Esophagus (tissue), 2 donors: ENCODE measurements at regions not wholly inside any gene's neighbourhood (a gene's known extent, or its start where the extent isn't known, plus 50 kb on each side); places are given as distances from the start of the nearest gene placed in this dataset.

Source experiments
- H3K27ac ChIP-seq, 2 donors: one replicate each; pipeline ENCODE4 v1.5.1; 2013; ENCODE audit warnings: low read depth in 2 of 2, mild to moderate bottlenecking in 2 of 2, inconsistent platforms in 1 of 2, low read length in 1 of 2, moderate library complexity in 1 of 2
- H3K27me3 ChIP-seq, 2 donors: one replicate each; pipeline ENCODE4 v1.6.1; 2013; ENCODE audit warnings: low read length in 2 of 2, control low read depth in 1 of 2, mild to moderate bottlenecking in 1 of 2; ENCODE audit not compliant: insufficient read depth in 2 of 2, control insufficient read depth in 1 of 2
- H3K36me3 ChIP-seq, 2 donors: one replicate each; pipeline ENCODE4 v1.6.1; 2013; ENCODE audit warnings: low read length in 1 of 2; ENCODE audit not compliant: control insufficient read depth in 2 of 2, insufficient read depth in 2 of 2
- H3K4me1 ChIP-seq, 2 donors: one replicate each; pipeline ENCODE4 v1.6.1; 2013; ENCODE audit warnings: low read length in 1 of 2; ENCODE audit not compliant: control insufficient read depth in 2 of 2, insufficient read depth in 2 of 2
- H3K4me3 ChIP-seq, 2 donors: one replicate each; pipeline ENCODE4 v1.5.1; 2013; ENCODE audit warnings: low read length in 2 of 2, mild to moderate bottlenecking in 2 of 2, low read depth in 1 of 2, moderate library complexity in 1 of 2
- H3K9me3 ChIP-seq, 2 donors: one replicate each; pipeline ENCODE4 v1.6.1; 2013; ENCODE audit warnings: mild to moderate bottlenecking in 2 of 2, low read depth in 1 of 2, low read length in 1 of 2, moderate library complexity in 1 of 2; ENCODE audit not compliant: control insufficient read depth in 2 of 2, insufficient read depth in 1 of 2
- WGBS, 2 donors: extraction: QIAGEN DNeasy Blood & Tissue Kit; methylation state at CpG; one replicate each; pipeline ENCODE4 v1.1.7; 2013; 5-methylcytosine and 5-hydroxymethylcytosine counted together
- donor health status: healthy with polysubstance abuse.
- donor health status: Bipolar disorder and iron deficiency.

DNA sequence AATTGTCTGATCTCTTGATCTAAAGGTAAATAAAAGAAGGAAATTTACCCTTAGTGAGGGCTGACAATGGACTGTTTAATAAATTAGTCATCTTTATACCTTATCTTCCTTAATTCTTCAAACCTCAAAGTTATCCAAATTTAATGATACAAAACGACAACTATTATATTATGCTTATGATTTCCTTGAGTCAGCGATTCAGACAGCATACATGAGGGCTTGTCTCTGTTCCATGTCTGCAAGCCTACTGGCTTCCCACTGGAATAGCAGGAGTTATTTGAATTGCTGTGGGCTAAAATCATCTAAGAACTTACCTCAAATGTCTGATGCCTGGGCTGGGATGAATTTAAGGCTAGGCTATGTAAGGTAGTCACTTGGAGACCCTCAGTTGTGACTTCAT is 197.2 kb upstream of the MDGA2 start:
- H3K4me1 ChIP-seq = no peaks in the 10 kb centered on the region
- no peaks in the 10 kb centered on the region for H3K9me3 ChIP-seq
- 73 to 80% methylated on average over 2 of the region's 2 CpGs for WGBS, 2 donors
- H3K27ac ChIP-seq = no peak overlapping the region
- H3K4me3 ChIP-seq = no peak overlapping the region
- H3K27me3 ChIP-seq = no peaks in the 10 kb centered on the region
- H3K36me3 ChIP-seq = no peaks in the 10 kb centered on the region

DNA sequence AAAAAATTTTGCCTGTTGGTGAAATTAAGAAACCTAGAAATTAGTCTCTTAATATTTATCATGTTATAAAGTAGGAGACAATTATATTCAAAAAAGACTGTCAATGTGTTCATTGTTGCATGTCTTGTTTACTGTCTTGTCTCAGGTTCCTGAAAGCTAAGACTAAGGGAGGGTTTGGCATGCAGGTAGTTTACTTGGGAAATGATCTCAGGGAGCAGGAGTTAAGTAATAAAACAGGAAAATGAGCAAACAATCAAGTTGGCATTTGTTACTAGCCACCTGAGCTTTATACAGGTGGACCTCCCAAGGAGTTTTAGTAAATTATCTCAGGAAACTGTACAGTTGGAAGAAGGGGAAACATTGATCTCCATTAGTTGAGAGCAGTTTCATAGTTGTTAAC is 188.0 kb upstream of the MDGA2 start:
- Histone ChIP-seq H3K36me3 (no peaks in the 10 kb centered on the region), H3K4me1 (no peaks in the 10 kb centered on the region), H3K9me3 (no peaks in the 10 kb centered on the region), H3K4me3 (no peak overlapping the region), H3K27ac (no peak overlapping the region), H3K27me3 (no peaks in the 10 kb centered on the region)

DNA sequence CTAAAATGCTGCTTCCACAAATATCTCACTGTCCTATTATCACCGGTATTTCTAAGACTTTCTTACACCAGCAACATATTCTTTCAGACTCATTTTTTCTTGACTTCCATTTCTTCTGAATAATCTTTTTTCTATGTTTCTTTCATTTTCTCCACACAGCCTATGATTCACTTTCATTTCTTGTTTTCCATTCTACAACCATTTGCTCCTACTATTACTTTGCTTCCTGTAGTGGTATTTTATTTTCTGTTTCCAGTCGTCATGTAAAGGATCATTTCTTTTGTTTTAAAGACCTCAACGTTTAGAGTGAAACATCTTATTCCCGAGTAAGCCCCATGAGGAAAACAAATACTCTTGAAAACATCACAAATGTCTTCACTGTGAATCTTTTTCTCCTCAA is 182.2 kb upstream of the MDGA2 start:
- Histone ChIP-seq H3K27ac (no peak overlapping the region), H3K4me1 (no peaks in the 10 kb centered on the region), H3K36me3 (no peaks in the 10 kb centered on the region), H3K27me3 (no peaks in the 10 kb centered on the region), H3K9me3 (peaks cover 0 to 2% of the 10 kb centered on the region in 2 donors), H3K4me3 (no peak overlapping the region)
- 68 to 70% methylated on average over 4 of the region's 4 CpGs for WGBS, 2 donors

DNA sequence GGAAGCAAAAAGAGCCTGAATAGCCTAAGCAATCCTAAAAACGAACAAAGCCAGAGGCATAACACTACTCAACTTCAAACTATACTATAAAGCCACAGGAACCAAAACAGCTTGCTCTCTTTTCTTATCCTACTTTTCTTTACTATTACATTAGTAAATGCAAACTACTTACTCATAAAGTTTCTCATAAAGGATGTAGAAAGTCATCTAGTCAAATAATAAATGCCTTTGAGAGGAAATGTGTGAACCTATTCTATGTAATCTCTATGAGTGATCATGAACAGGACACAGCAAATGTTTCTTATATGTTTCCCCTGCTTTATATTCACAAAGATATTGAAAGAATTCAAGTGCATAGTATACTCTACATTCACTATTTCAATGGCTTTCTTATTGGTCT is 176.9 kb upstream of the MDGA2 start:
- Histone ChIP-seq H3K36me3 (no peaks in the 10 kb centered on the region), H3K9me3 (no peaks in the 10 kb centered on the region), H3K4me1 (no peaks in the 10 kb centered on the region), H3K27me3 (no peaks in the 10 kb centered on the region), H3K4me3 (no peak overlapping the region), H3K27ac (no peak overlapping the region)
- WGBS, 2 donors = 5 to 33% methylated on average over 1 of the region's 1 CpG

DNA sequence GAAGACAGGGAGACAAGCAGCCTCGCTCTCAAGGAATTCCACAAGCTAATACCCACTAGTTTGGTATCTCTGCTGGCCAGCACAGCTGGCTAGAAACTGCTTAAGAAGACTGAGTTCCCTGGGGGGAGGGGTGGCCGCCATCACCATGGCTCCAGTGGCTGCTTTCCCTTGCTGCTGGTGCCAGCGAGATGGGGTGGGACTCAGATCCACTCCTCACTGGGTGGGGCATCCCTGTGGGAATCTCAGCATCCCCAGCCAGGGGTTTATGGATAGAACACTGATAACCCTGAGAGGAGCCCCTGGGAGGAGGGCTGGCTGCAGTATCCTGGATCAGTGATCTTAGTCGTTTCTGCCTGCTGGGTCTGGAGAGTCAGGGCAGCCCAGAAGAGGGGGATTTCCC is 170.6 kb upstream of the MDGA2 start:
- H3K9me3 ChIP-seq = peaks cover 0 to 3% of the 10 kb centered on the region in 2 donors
- H3K4me1 ChIP-seq = no peaks in the 10 kb centered on the region
- H3K27me3 ChIP-seq = no peaks in the 10 kb centered on the region
- 60 to 63% methylated on average over 4 of the region's 4 CpGs for WGBS, 2 donors
- no peak overlapping the region for H3K27ac ChIP-seq
- H3K36me3 ChIP-seq = no peaks in the 10 kb centered on the region
- no peak overlapping the region for H3K4me3 ChIP-seq

DNA sequence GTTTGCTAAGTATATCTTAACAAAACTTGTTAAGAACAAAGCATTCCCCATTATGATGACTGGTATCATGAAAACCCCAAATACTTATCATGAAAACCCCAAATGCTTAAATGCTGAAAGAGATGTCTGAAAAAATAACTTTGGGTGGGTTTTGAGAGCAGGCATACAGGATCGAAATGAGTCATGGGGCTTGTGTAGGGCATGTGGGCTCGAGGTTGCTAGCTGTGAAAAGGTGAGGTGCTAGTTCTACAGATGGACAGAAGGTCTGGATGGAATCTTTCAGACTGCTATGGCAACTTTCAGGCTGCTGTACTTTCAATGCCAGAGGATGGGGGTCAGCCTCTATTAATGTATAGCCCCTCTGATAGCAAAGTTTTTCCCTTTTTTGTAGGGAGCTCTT is 167.8 kb upstream of the MDGA2 start:
- Histone ChIP-seq H3K27ac (no peak overlapping the region), H3K9me3 (peaks cover 0 to 3% of the 10 kb centered on the region in 2 donors), H3K36me3 (no peaks in the 10 kb centered on the region), H3K4me3 (no peak overlapping the region), H3K4me1 (no peaks in the 10 kb centered on the region), H3K27me3 (no peaks in the 10 kb centered on the region)
- 61 to 82% methylated on average over 2 of the region's 2 CpGs for WGBS, 2 donors

DNA sequence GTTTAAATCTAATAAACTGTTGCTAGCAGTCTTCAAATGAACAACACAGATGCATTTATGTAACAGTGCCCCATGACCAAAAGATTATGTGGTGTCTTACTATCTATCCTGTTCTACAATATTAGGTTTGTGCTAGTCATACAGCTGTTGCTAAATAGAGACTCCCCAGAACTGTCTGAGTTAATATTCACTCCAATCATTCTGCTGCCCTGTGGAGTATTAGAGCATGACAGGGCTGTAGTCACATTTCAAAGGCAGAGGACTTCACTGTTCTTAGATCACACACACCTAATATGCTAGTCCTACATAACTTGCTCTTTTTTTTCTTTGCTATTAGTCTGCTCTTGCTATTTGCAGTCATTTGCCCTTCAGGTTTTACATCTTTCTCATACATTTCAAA is 157.6 kb upstream of the MDGA2 start:
- Histone ChIP-seq H3K27ac (no peak overlapping the region), H3K36me3 (no peaks in the 10 kb centered on the region), H3K4me1 (no peaks in the 10 kb centered on the region), H3K4me3 (no peak overlapping the region), H3K9me3 (peaks cover 3% of the 10 kb centered on the region in 2 donors), H3K27me3 (no peaks in the 10 kb centered on the region)

DNA sequence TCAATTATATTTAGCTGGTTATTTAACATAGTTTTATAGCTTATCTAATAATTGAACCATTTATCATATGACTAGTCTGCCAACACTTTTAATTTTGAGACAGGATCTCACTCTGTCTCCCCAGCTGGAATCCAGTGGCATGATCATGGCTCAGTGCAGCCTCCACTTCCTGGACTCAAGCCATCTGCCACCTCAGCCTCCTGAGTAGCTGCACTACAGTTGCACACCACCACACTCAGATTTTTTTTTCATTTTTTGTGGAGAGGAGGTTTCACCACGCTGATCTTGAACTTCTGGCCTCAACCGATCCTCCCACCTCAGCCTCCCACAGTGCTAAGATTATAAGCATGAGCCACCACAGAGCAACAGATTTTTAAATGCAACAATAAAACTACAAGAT is 151.4 kb upstream of the MDGA2 start:
- H3K4me3 ChIP-seq = no peak overlapping the region
- peaks cover 3 to 8% of the 10 kb centered on the region in 2 donors for H3K9me3 ChIP-seq
- no peaks in the 10 kb centered on the region for H3K36me3 ChIP-seq
- 83 to 86% methylated on average over 2 of the region's 2 CpGs for whole genome bisulfite sequencing, 2 donors
- H3K4me1 ChIP-seq = no peaks in the 10 kb centered on the region
- no peaks in the 10 kb centered on the region for H3K27me3 ChIP-seq
- no peak overlapping the region for H3K27ac ChIP-seq

DNA sequence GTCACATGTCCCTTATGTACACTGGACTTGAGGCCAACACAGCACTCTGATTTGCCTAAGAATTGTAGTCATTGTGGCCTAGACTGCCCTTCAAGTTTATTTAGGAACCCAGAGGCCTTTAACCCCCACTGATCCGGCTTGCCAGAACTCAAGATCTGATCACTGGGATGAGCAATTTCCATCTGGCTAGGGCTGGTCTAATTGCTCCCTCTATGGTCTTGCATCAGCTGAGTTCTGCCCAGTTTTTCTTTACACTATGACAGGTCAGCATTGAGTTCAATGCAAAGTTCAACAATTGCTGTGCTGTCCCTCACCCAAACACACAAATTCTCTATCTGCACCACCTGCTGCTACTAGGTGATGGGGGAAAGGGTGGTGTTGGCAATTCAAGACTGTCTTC is 146.9 kb upstream of the MDGA2 start:
- Histone ChIP-seq H3K27me3 (no peaks in the 10 kb centered on the region), H3K4me3 (no peak overlapping the region), H3K9me3 (peaks cover 5 to 14% of the 10 kb centered on the region in 2 donors), H3K36me3 (no peaks in the 10 kb centered on the region), H3K4me1 (no peaks in the 10 kb centered on the region), H3K27ac (no peak overlapping the region)
- 65 to 75% methylated on average over 1 of the region's 1 CpG for WGBS, 2 donors

DNA sequence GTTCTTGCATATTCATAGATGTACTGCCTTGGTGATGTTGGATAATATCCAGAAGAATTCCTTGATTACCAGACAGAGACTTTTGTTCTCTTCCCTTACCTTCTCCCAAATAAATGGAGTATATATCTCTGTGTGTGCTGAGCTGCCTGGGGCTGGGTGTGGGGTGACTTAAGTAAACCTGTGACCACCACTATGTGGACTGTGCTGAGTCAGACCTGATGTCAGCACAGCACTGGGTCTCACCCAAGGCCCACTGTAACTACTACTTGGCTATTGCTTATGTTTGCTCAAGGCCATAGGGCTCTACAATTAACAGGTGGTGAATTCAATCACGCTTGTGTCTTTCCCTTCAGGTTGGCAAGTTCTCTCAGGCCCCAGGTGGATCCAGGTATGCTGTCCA is 145.7 kb upstream of the MDGA2 start:
- H3K9me3 ChIP-seq = peaks cover 5 to 15% of the 10 kb centered on the region in 2 donors

More for the DNA sequence above, 145.7 kb upstream of the MDGA2 start:
- Histone ChIP-seq H3K4me1 (no peaks in the 10 kb centered on the region), H3K27me3 (no peaks in the 10 kb centered on the region), H3K27ac (no peak overlapping the region), H3K4me3 (no peak overlapping the region), H3K36me3 (no peaks in the 10 kb centered on the region)
- 64 to 71% methylated on average over 1 of the region's 1 CpG for WGBS, 2 donors
